PC-9 (cell line): ENCODE measurements at regions not wholly inside any gene's neighbourhood (a gene's known extent, or its start where the extent isn't known, plus 50 kb on each side); places are given as distances from the start of the nearest gene placed in this dataset.

Experiments used
- BruUV-seq: library from RNA; stranded (reverse); fragments of 400-500 nt; replicated peaks from 2 replicates; lab custom pipeline; 2021; lab: Mats Ljungman, UMichigan
- CTCF ChIA-PET: fragments of 300-600 bp; sonication (Branson Sonifier 250); formaldehyde crosslinking; loops from one replicate; lab custom pipeline; 2022; ENCODE audit warnings: antibody characterized with exemption; lab: Charles Lee
- POLR2A ChIA-PET: fragments of 300-600 bp; sonication (Branson Sonifier 250); formaldehyde crosslinking; loops from one replicate; lab custom pipeline; 2022; ENCODE audit warnings: antibody characterized with exemption; ENCODE audit not compliant: unreplicated experiment; lab: Charles Lee
- DNase-seq, 2 experiments: peaks; one replicate each; pipeline versions ENCODE4 v3.0.0 to v3.0.0-alpha.2; 2015 to 2022; ENCODE audit warnings: mixed read lengths in 1 of 2
- H2AFZ ChIP-seq: fragments of 200-600 bp; sonication (generic); 2 replicates; pipeline ENCODE4 v1.8.1; 2017; ENCODE audit warnings: antibody characterized with exemption
- H3F3A ChIP-seq: fragments of 200-600 bp; sonication (generic); 2 replicates; pipeline ENCODE4 v1.8.1; 2017; ENCODE audit warnings: antibody characterized with exemption, mild to moderate bottlenecking, low read depth; ENCODE audit not compliant: insufficient read depth
- H3K27ac ChIP-seq: fragments of 200-600 bp; sonication (generic); 2 replicates; pipeline ENCODE4 v1.6.1; 2016; ENCODE audit warnings: mixed run types
- H3K27me3 ChIP-seq: fragments of 200-600 bp; sonication (generic); 2 replicates; pipeline ENCODE4 v1.6.1; 2016; ENCODE audit warnings: low read depth, mixed run types; ENCODE audit not compliant: insufficient read depth
- H3K36me3 ChIP-seq: fragments of 200-600 bp; sonication (generic); 2 replicates; pipeline ENCODE4 v1.6.1; 2016; ENCODE audit warnings: low read depth, mixed run types
- H3K4me1 ChIP-seq: fragments of 200-600 bp; sonication (generic); replicated peaks from 2 replicates; pipeline ENCODE4 v1.6.1; 2016; ENCODE audit warnings: mixed run types; ENCODE audit not compliant: insufficient read depth
- H3K4me2 ChIP-seq: fragments of 200-600 bp; sonication (generic); 2 replicates; pipeline ENCODE4 v1.6.1; 2017; ENCODE audit warnings: mixed run types
- H3K4me3 ChIP-seq: fragments of 200-600 bp; sonication (generic); 2 replicates; pipeline ENCODE4 v1.6.1; 2016; ENCODE audit warnings: mixed run types
- H3K79me2 ChIP-seq: fragments of 200-600 bp; sonication (generic); 2 replicates; pipeline ENCODE4 v1.6.1; 2017; ENCODE audit warnings: low read depth, mixed run types
- H3K9me2 ChIP-seq: fragments of 200-600 bp; sonication (generic); 2 replicates; pipeline ENCODE4 v1.8.1; 2017; ENCODE audit warnings: mild to moderate bottlenecking; ENCODE audit not compliant: insufficient read depth
- H3K9me3 ChIP-seq: fragments of 200-600 bp; sonication (generic); 2 replicates; pipeline ENCODE4 v1.8.1; 2016; ENCODE audit warnings: low read depth; ENCODE audit not compliant: insufficient read depth
- H4K20me1 ChIP-seq: fragments of 200-600 bp; sonication (generic); 2 replicates; pipeline ENCODE4 v1.8.1; 2017; ENCODE audit not compliant: insufficient read depth
- EZH2 ChIP-seq: fragments of 200-600 bp; sonication (generic); IDR thresholded peaks from 2 replicates; pipeline ENCODE4 v1.8.0; 2017; ENCODE audit warnings: antibody characterized with exemption, low read depth
- intact Hi-C: fragments of 100-400 bp; cut with micrococcal nuclease; formaldehyde crosslinking; loops from one replicate; pipeline ENCODE4 v1.10.0; 2022; ENCODE audit not compliant: unreplicated experiment
- TF ChIP-seq, protein P1 (sequence below): fragments of 200-600 bp; sonication (generic); conservative IDR thresholded peaks from 2 replicates; pipeline ENCODE4 v1.6.1; 2017; ENCODE audit warnings: mixed run types, antibody characterized with exemption, mild to moderate bottlenecking, moderate library complexity

DNA sequence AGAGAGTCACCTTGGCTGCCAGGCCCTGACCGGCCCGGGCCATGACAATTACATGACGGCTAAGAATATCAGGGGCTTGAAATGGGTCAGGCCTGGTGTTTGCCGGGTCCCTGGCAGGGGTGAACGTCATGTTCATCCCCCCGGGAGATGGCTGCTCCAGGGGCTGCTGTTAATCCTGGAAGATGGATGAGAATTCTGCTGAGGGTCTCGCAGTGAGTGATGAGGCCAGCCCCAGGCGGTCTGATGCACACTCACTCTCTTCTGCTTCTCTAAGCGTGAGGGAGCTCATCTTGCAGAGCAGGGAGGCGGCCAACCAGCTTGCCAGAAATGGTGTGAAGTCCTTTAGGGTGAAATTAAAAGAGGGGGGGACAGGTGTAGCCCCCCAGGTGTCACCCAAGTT lies 101.3 kb upstream of the ANO1 start:
- TF ChIP-seq, protein P1, sequence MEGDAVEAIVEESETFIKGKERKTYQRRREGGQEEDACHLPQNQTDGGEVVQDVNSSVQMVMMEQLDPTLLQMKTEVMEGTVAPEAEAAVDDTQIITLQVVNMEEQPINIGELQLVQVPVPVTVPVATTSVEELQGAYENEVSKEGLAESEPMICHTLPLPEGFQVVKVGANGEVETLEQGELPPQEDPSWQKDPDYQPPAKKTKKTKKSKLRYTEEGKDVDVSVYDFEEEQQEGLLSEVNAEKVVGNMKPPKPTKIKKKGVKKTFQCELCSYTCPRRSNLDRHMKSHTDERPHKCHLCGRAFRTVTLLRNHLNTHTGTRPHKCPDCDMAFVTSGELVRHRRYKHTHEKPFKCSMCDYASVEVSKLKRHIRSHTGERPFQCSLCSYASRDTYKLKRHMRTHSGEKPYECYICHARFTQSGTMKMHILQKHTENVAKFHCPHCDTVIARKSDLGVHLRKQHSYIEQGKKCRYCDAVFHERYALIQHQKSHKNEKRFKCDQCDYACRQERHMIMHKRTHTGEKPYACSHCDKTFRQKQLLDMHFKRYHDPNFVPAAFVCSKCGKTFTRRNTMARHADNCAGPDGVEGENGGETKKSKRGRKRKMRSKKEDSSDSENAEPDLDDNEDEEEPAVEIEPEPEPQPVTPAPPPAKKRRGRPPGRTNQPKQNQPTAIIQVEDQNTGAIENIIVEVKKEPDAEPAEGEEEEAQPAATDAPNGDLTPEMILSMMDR, result no peak
- no peak for TF ChIP-seq EZH2
- Histone ChIP-seq H3K79me2 (no peaks in the 10 kb centered on the region), H3K27me3 (no peaks in the 10 kb centered on the region), H3K4me2 (no peak overlapping the region), H3F3A (no peaks in the 10 kb centered on the region; the same call in 1 of the 2 replicates), H3K9me2 (no peaks in the 10 kb centered on the region), H3K4me3 (no peak overlapping the region), H2AFZ (no peak overlapping the region), H4K20me1 (no peaks in the 10 kb centered on the region), H3K36me3 (no peaks in the 10 kb centered on the region), H3K4me1 (peaks cover 6% of the 10 kb centered on the region), H3K27ac (no peak overlapping the region), H3K9me3 (no peaks in the 10 kb centered on the region)
- CTCF ChIA-PET, result no interaction called here
- BruUV-seq, result no TSS peak
- no peak for DNase-seq
- intact Hi-C loops, result no loop called here
- POLR2A ChIA-PET, result interaction anchor here (0.6 kb wide), 1 partner anchor 12 kb away, joined by 5 read pairs; no protein-coding TSS in a partner anchor

DNA sequence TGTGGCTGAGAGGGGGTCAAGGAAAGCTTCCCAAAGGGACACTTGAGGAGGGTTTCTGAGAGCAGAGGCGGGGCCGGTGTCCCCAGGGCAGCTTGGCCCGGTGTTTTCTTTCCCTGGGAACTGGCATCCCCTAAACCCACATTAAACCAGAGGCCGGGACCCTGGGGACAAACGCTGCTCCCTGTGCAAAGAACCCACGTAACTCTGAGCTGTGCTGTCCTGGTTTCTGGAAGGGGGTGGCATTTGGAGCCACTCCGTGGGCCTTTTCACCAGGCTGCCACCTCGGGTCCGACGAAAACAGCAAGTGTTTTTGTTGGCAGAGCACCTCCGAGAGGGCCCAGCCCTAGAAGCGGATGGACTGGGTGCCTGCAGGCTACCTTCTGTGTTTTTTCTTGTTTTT lies 100.2 kb upstream of the ANO1 start:
- Histone ChIP-seq H3F3A (no peaks in the 10 kb centered on the region; the same call in 1 of the 2 replicates), H3K27me3 (no peaks in the 10 kb centered on the region), H3K9me2 (no peaks in the 10 kb centered on the region), H3K4me1 (peaks cover 8% of the 10 kb centered on the region), H3K4me3 (no peak overlapping the region), H2AFZ (no peak overlapping the region), H4K20me1 (no peaks in the 10 kb centered on the region), H3K4me2 (no peak overlapping the region), H3K36me3 (no peaks in the 10 kb centered on the region), H3K9me3 (no peaks in the 10 kb centered on the region), H3K27ac (no peak overlapping the region), H3K79me2 (no peaks in the 10 kb centered on the region)
- intact Hi-C loops, result no loop called here
- BruUV-seq, result no TSS peak
- ChIA-PET CTCF (no interaction called here), POLR2A (no interaction called here)
- TF ChIP-seq, protein P1, result no peak
- no peak for TF ChIP-seq EZH2
- DNase-seq, result no peak

DNA sequence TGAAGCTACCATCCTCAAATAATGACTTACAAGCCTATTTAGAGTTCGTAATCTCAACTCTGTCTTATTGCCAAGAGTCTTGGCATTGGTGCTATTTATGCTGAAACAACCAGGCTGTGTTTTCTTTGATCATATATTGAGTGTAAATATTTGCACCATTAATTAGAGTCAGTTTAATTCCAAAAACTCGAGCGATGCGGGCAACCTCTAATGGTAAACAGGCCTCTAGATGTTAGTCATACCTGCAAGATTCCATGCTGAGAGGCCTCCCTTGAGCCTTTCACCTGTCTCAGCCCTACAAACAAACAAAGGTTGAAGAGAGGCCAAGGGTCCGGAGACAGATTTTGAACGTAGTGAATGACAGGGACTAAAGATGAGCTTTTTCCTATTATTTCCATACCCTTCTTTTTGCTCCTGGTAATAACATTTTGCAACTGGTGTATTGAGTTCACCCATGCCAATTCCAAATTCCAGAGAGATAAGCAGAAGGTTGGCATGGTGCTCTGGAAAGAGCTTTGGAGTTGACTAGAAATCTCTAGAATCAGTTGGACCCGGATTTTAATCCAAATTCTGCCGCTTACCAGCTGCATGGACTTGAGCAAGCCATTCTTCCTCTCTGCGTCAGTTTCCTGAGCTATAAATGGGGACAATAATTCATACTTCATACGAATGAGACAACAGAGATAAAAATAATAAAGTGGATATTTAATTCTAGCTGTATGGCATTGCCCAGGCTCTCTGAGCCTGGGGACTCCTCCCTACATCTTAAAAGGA lies 99.1 kb upstream of the ANO1 start:
- no peak for DNase-seq
- ChIA-PET POLR2A (no interaction called here), CTCF (no interaction called here)
- no peak for TF ChIP-seq EZH2
- TF ChIP-seq, protein P1, result no peak
- H3K9me2 ChIP-seq, result no peaks in the 10 kb centered on the region
- intact Hi-C loops, result no loop called here
- H3K4me3 ChIP-seq, result no peak overlapping the region
- no peaks in the 10 kb centered on the region for H4K20me1 ChIP-seq
- no peak overlapping the region for H3K27ac ChIP-seq
- H2AFZ ChIP-seq, result no peak overlapping the region
- H3K79me2 ChIP-seq, result no peaks in the 10 kb centered on the region
- no peaks in the 10 kb centered on the region for H3K9me3 ChIP-seq
- H3F3A ChIP-seq, result peaks cover 8% of the 10 kb centered on the region; the same call in 1 of the 2 replicates
- no TSS peak for BruUV-seq
- peaks cover 6% of the 10 kb centered on the region; the same call in 1 of the 2 replicates for H3K4me1 ChIP-seq
- no peak overlapping the region for H3K4me2 ChIP-seq
- H3K36me3 ChIP-seq, result no peaks in the 10 kb centered on the region
- no peaks in the 10 kb centered on the region for H3K27me3 ChIP-seq
